GM12878 (cell line): ENCODE measurements at regions not wholly inside any gene's neighbourhood (a gene's known extent, or its start where the extent isn't known, plus 50 kb on each side); places are given as distances from the start of the nearest gene placed in this dataset.

Source experiments
- ATAC-seq: fragments of 200-7000 bp; cut with Tn5 transposase; 3 replicates; pipeline ENCODE4 v1.9.1; 2020; ENCODE audit warnings: mild to moderate bottlenecking, moderate library complexity
- BruUV-seq: library from RNA; stranded (reverse); fragments of 400-500 nt; replicated peaks from 2 replicates; lab custom pipeline; 2021; lab: Mats Ljungman, UMichigan
- CTCF ChIA-PET: fragments of 300-600 bp; sonication (Branson Sonifier 250); formaldehyde crosslinking; extraction: SDS; loops from one replicate; lab custom pipeline; 2021; ENCODE audit warnings: inconsistent platforms; lab: Yijun Ruan, JAX
- POLR2A ChIA-PET: fragments of 350-600 bp; formaldehyde crosslinking; extraction: SDS; loops from one replicate; lab custom pipeline; 2021; ENCODE audit warnings: inconsistent platforms; lab: Charles Lee
- RAD21 ChIA-PET: fragments of 300-600 bp; sonication (Branson Sonifier 250); formaldehyde crosslinking; loops from one replicate; lab custom pipeline; 2023; ENCODE audit warnings: antibody characterized with exemption; ENCODE audit not compliant: unreplicated experiment; lab: Charles Lee
- SMC1A ChIA-PET: fragments of 300-600 bp; sonication (Branson Sonifier 250); formaldehyde crosslinking; loops from one replicate; lab custom pipeline; 2023; ENCODE audit not compliant: unreplicated experiment, uncharacterized antibody; lab: Charles Lee
- DNase-seq: peaks from one replicate; pipeline ENCODE4 v3.0.0-alpha.2; 2011; ENCODE audit warnings: low read depth, low spot score
- FAIRE-seq: peaks from 3 replicates; lab custom pipeline; 2011; peaks lifted over from hg19 to GRCh38; lab: Jason Lieb, UNC
- H2AFZ ChIP-seq: 2 replicates; pipeline ENCODE4 v1.6.0; 2011; ENCODE audit warnings: low read depth, low read length, control low read depth; ENCODE audit not compliant: control insufficient read depth
- H3K27ac ChIP-seq: 2 replicates; pipeline ENCODE4 v1.5.1; 2011; ENCODE audit warnings: control low read depth; ENCODE audit not compliant: control insufficient read depth, insufficient read depth
- H3K27me3 ChIP-seq, 2 experiments: replicated peaks in 1 of 2; 2 replicates each; pipeline versions ENCODE4 v1.6.0 to v1.6.1; 2011; ENCODE audit warnings: low read length in 1 of 2; ENCODE audit not compliant: control insufficient read depth in 2 of 2, insufficient read depth in 2 of 2
- H3K36me3 ChIP-seq, 2 experiments: 2 replicates each; pipeline ENCODE4 v1.5.1; 2011; ENCODE audit warnings: low read length in 1 of 2; ENCODE audit not compliant: control insufficient read depth in 2 of 2, insufficient read depth in 2 of 2
- H3K4me1 ChIP-seq: 2 replicates; pipeline ENCODE4 v1.6.1; 2011; ENCODE audit warnings: mild to moderate bottlenecking, low read length, moderate library complexity, mixed read lengths; ENCODE audit not compliant: control insufficient read depth, insufficient read depth
- H3K4me2 ChIP-seq: 2 replicates; pipeline ENCODE4 v1.6.0; 2011; ENCODE audit warnings: control low read depth; ENCODE audit not compliant: control insufficient read depth, insufficient read depth
- H3K4me3 ChIP-seq: fragments of 200-600 bp; sonication (generic); 2 replicates; pipeline ENCODE4 v1.5.1; 2016
- H3K79me2 ChIP-seq: 2 replicates; pipeline ENCODE4 v1.6.0; 2011; ENCODE audit warnings: low read length; ENCODE audit not compliant: control insufficient read depth, insufficient read depth
- H3K9ac ChIP-seq: 2 replicates; pipeline ENCODE4 v1.8.0; 2011; ENCODE audit warnings: low read length, control low read depth, mixed read lengths; ENCODE audit not compliant: control insufficient read depth, insufficient read depth
- H3K9me3 ChIP-seq: replicated peaks from 3 replicates; pipeline ENCODE4 v1.5.1; 2011; ENCODE audit warnings: mild to moderate bottlenecking, low read length; ENCODE audit not compliant: control insufficient read depth, insufficient read depth
- H4K20me1 ChIP-seq: 2 replicates; pipeline ENCODE4 v1.6.0; 2011; ENCODE audit not compliant: control insufficient read depth, insufficient read depth
- ATF2 ChIP-seq: IDR thresholded peaks from 2 replicates; pipeline ENCODE4 v1.6.1; 2012; ENCODE audit warnings: low read length, inconsistent platforms
- EGR1 ChIP-seq, 2 experiments: IDR thresholded peaks; 1 replicate in 1 of 2; 2 replicates in 1 of 2; pipeline ENCODE4 v1.6.1; 2011 to 2012; ENCODE audit warnings: low read depth in 2 of 2, low read length in 2 of 2, borderline replicate concordance in 1 of 2, mild to moderate bottlenecking in 1 of 2, moderate library complexity in 1 of 2
- FOS ChIP-seq: IDR thresholded peaks from 3 replicates; pipeline ENCODE4 v1.6.1; 2011; ENCODE audit warnings: borderline replicate concordance; ENCODE audit not compliant: insufficient read length; ENCODE audit errors: extremely low read depth
- IRF5 ChIP-seq: fragments of 450-650 bp; IDR thresholded peaks from 2 replicates; pipeline ENCODE4 v1.6.1; 2017; ENCODE audit warnings: borderline replicate concordance
- KLF5 ChIP-seq: fragments of 450-650 bp; IDR thresholded peaks from 2 replicates; pipeline ENCODE4 v1.6.1; 2014; ENCODE audit warnings: mild to moderate bottlenecking; ENCODE audit not compliant: partially characterized antibody
- NBN ChIP-seq: fragments of 450-650 bp; IDR thresholded peaks from 2 replicates; pipeline ENCODE4 v1.6.1; 2016
- SMARCA5 ChIP-seq: fragments of 450-650 bp; IDR thresholded peaks from 2 replicates; pipeline ENCODE4 v1.6.1; 2017; ENCODE audit warnings: mild to moderate bottlenecking
- SREBF2 ChIP-seq: IDR thresholded peaks from 2 replicates; pipeline ENCODE4 v1.6.1; 2012; ENCODE audit warnings: mild to moderate bottlenecking, low read length
- TARDBP ChIP-seq: IDR thresholded peaks from 2 replicates; pipeline ENCODE4 v1.6.1; 2016; ENCODE audit warnings: borderline replicate concordance
- TBL1XR1 ChIP-seq: IDR thresholded peaks from 2 replicates; pipeline ENCODE4 v1.6.1; 2012; ENCODE audit warnings: low read depth, low read length, improper control_type of control experiment
- YBX1 ChIP-seq: fragments of 450-650 bp; IDR thresholded peaks from 2 replicates; pipeline ENCODE4 v1.6.1; 2016; ENCODE audit warnings: antibody characterized with exemption
- ZNF24 ChIP-seq: fragments of 450-650 bp; IDR thresholded peaks from 2 replicates; pipeline ENCODE4 v1.6.1; 2017; ENCODE audit warnings: antibody characterized with exemption, mild to moderate bottlenecking
- ZNF687 ChIP-seq: fragments of 450-650 bp; IDR thresholded peaks from 2 replicates; pipeline ENCODE4 v1.6.1; 2017; ENCODE audit warnings: mild to moderate bottlenecking, moderate library complexity
- WGBS: methylation state at CpG from one replicate; pipeline ENCODE4 v1.1.6; 2016; ENCODE audit warnings: low lambda C conversion rate; ENCODE audit not compliant: insufficient replicate concordance, insufficient coverage; ENCODE audit errors: missing lambda C conversion rate; 5-methylcytosine and 5-hydroxymethylcytosine counted together
- in situ Hi-C: fragments of 300-500 bp; cut with MboI; formaldehyde crosslinking; loops from 9 replicates; pipeline ENCODE4 v1.14.3; 2018; ENCODE audit warnings: mixed read lengths
- intact Hi-C: fragments of 100-400 bp; cut with micrococcal nuclease; formaldehyde crosslinking; loops from one replicate; pipeline ENCODE4 v1.14.2; 2022; ENCODE audit not compliant: unreplicated experiment

GRCh38 chr6:113396730-113397129, 460.4 kb upstream of the MARCKS start:
- H3K9me3 ChIP-seq, result no peaks in the 10 kb centered on the region
- no peaks in the 10 kb centered on the region for H3K36me3 ChIP-seq
- no peak for FAIRE-seq
- RAD21 ChIA-PET, result no interaction called here
- no peak overlapping the region for H2AFZ ChIP-seq
- no peaks in the 10 kb centered on the region for H3K27me3 ChIP-seq
- POLR2A ChIA-PET, result no interaction called here
- no peaks in the 10 kb centered on the region for H3K4me1 ChIP-seq
- H4K20me1 ChIP-seq, result no peaks in the 10 kb centered on the region
- CTCF ChIA-PET, result interaction anchor here (0.6 kb wide), 1 partner anchor 164 kb away, joined by 3 read pairs; no protein-coding TSS in a partner anchor
- intact Hi-C loops (no loop called here), in situ Hi-C loops (no loop called here)
- no peaks in the 10 kb centered on the region for H3K79me2 ChIP-seq
- H3K9ac ChIP-seq, result no peak overlapping the region
- no TSS peak for BruUV-seq
- no peak for DNase-seq
- WGBS, result 100% methylated on average over 2 of the region's 2 CpGs
- no peak overlapping the region for H3K4me2 ChIP-seq
- no peak for TF ChIP-seq ZNF687
- TF ChIP-seq TARDBP, result no peak
- TF ChIP-seq EGR1 (IDR thresholded peaks at IDR 0.05; ENCODE audit: borderline replicate concordance in 1 of 2, low read depth in 2 of 2, low read length in 2 of 2), result no peak
- no peak for TF ChIP-seq TBL1XR1
- TF ChIP-seq NBN, result no peak
- TF ChIP-seq KLF5, result no peak
- TF ChIP-seq SMARCA5, result no peak
- TF ChIP-seq IRF5, result no peak
- no peak for TF ChIP-seq SREBF2
- no peak for TF ChIP-seq ATF2
- no peak for TF ChIP-seq YBX1
- no peak for TF ChIP-seq ZNF24
- TF ChIP-seq FOS, result no peak
- TF ChIP-seq, all 136 proteins: peak for 0
- SMC1A ChIA-PET, result interaction anchor here (0.6 to 1.3 kb wide), 3 partner anchors 12 to 421 kb away, joined by 3 read pairs; no protein-coding TSS in a partner anchor
- no peak overlapping the region for H3K4me3 ChIP-seq
- no peak for ATAC-seq
- no peak overlapping the region for H3K27ac ChIP-seq
